PC-3 (cell line): ENCODE measurements at regions not wholly inside any gene's neighbourhood (a gene's known extent, or its start where the extent isn't known, plus 50 kb on each side); places are given as distances from the start of the nearest gene placed in this dataset.

Experiments used
- ATAC-seq: fragments of 200-7000 bp; cut with Tn5 transposase; 2 replicates; pipeline ENCODE4 v1.9.1; 2020; ENCODE audit warnings: mild to moderate bottlenecking, moderate library complexity
- BruUV-seq: library from RNA; stranded (reverse); fragments of 400-500 nt; replicated peaks from 2 replicates; lab custom pipeline; 2021; lab: Mats Ljungman, UMichigan
- CTCF ChIA-PET: fragments of 300-600 bp; sonication (Branson Sonifier 250); formaldehyde crosslinking; loops from one replicate; lab custom pipeline; 2022; ENCODE audit warnings: antibody characterized with exemption; lab: Charles Lee
- POLR2A ChIA-PET: fragments of 300-600 bp; sonication (Branson Sonifier 250); formaldehyde crosslinking; loops from one replicate; lab custom pipeline; 2022; ENCODE audit warnings: antibody characterized with exemption; ENCODE audit not compliant: unreplicated experiment; lab: Charles Lee
- DNase-seq: peaks from one replicate; pipeline ENCODE4 v3.0.0-alpha.2; 2015
- H2AFZ ChIP-seq: fragments of 300-600 bp; sonication (generic); 2 replicates; pipeline ENCODE4 v1.6.0; 2016; ENCODE audit warnings: antibody characterized with exemption, low read length
- H3F3A ChIP-seq: fragments of 300-600 bp; sonication (generic); one replicate; pipeline ENCODE4 v1.6.0; 2017; ENCODE audit warnings: antibody characterized with exemption, low read length, control low read depth, mild to moderate bottlenecking; ENCODE audit not compliant: unreplicated experiment
- H3K27ac ChIP-seq: fragments of 300-600 bp; sonication (generic); 2 replicates; pipeline ENCODE4 v1.5.1; 2016; ENCODE audit warnings: mild to moderate bottlenecking, low read length
- H3K27me3 ChIP-seq: fragments of 300-600 bp; sonication (generic); 2 replicates; pipeline ENCODE4 v1.6.1; 2016; ENCODE audit warnings: low read length, mixed read lengths
- H3K36me3 ChIP-seq: fragments of 300-600 bp; sonication (generic); 2 replicates; pipeline ENCODE4 v1.6.1; 2016; ENCODE audit warnings: low read depth, mixed run types, low read length, mixed read lengths
- H3K4me1 ChIP-seq: fragments of 300-600 bp; sonication (generic); 2 replicates; pipeline ENCODE4 v1.5.1; 2016; ENCODE audit warnings: low read length; ENCODE audit not compliant: insufficient read depth
- H3K4me2 ChIP-seq: fragments of 300-600 bp; sonication (generic); 2 replicates; pipeline ENCODE4 v1.6.0; 2016; ENCODE audit warnings: low read length
- H3K4me3 ChIP-seq: fragments of 300-600 bp; sonication (generic); 2 replicates; pipeline ENCODE4 v1.5.1; 2016; ENCODE audit warnings: mild to moderate bottlenecking, low read length, mixed read lengths
- H3K79me2 ChIP-seq: fragments of 300-600 bp; sonication (generic); 2 replicates; pipeline ENCODE4 v1.6.1; 2017; ENCODE audit warnings: low read length, mixed read lengths
- H3K9ac ChIP-seq: fragments of 300-600 bp; sonication (generic); 2 replicates; pipeline ENCODE4 v1.6.0; 2016; ENCODE audit warnings: mild to moderate bottlenecking, low read length
- H3K9me2 ChIP-seq: fragments of 300-600 bp; sonication (generic); replicated peaks from 2 replicates; pipeline ENCODE4 v1.6.1; 2016; ENCODE audit warnings: mixed run types, low read length, mixed read lengths
- H3K9me3 ChIP-seq: fragments of 300-600 bp; sonication (generic); 2 replicates; pipeline ENCODE4 v1.6.1; 2016; ENCODE audit warnings: low read length, mixed read lengths
- H4K20me1 ChIP-seq: fragments of 300-600 bp; sonication (generic); 2 replicates; pipeline ENCODE4 v1.6.1; 2016; ENCODE audit warnings: low read length, mixed read lengths
- CTCF ChIP-seq: fragments of 300-600 bp; sonication (generic); conservative IDR thresholded peaks from 2 replicates; pipeline ENCODE4 v1.5.1; 2017; ENCODE audit warnings: antibody characterized with exemption, low read depth, mild to moderate bottlenecking, low read length
- EZH2 ChIP-seq: fragments of 300-600 bp; sonication (generic); IDR thresholded peaks from one replicate; pipeline ENCODE4 v1.6.1; 2017; ENCODE audit warnings: antibody characterized with exemption, mild to moderate bottlenecking, low read length; ENCODE audit not compliant: unreplicated experiment
- EZH2phosphoT487 ChIP-seq: fragments of 300-600 bp; sonication (generic); IDR thresholded peaks from 2 replicates; pipeline ENCODE4 v1.6.1; 2018; ENCODE audit warnings: mild to moderate bottlenecking, antibody characterized with exemption, low read length, borderline replicate concordance
- intact Hi-C: fragments of 100-400 bp; cut with micrococcal nuclease; formaldehyde crosslinking; loops from 2 replicates; pipeline ENCODE4 v1.9.0; 2023

GRCh38 chr6:119602215-119603178 lies 252.9 kb upstream of the MAN1A1 start:
- DNase-seq (peak; percentile 55), ATAC-seq (peak; percentile 46; the same call in 1 of the 2 replicates)
- POLR2A ChIA-PET: no interaction called here
- no peak for TF ChIP-seq EZH2phosphoT487
- no TSS peak for BruUV-seq
- Histone ChIP-seq H3K79me2 (no peaks in the 10 kb centered on the region), H3K27ac (peak overlapping the region; percentile 44), H2AFZ (0 out of 2 replicates have a peak overlapping the region, but pooled peaks have one; percentile 1), H3K4me2 (no peak overlapping the region), H3K4me1 (peaks cover 16% of the 10 kb centered on the region), H3K9me3 (no peaks in the 10 kb centered on the region), H3F3A (no peaks in the 10 kb centered on the region), H3K36me3 (no peaks in the 10 kb centered on the region), H3K27me3 (no peaks in the 10 kb centered on the region), H3K9me2 (no peaks in the 10 kb centered on the region), H3K4me3 (no peak overlapping the region), H4K20me1 (no peaks in the 10 kb centered on the region), H3K9ac (no peak overlapping the region; the same call in 1 of the 2 replicates)
- CTCF ChIA-PET: no interaction called here
- intact Hi-C loops: loop anchor here (1.0 kb wide), 1 partner anchor 61 kb away; no protein-coding TSS in a partner anchor

DNA sequence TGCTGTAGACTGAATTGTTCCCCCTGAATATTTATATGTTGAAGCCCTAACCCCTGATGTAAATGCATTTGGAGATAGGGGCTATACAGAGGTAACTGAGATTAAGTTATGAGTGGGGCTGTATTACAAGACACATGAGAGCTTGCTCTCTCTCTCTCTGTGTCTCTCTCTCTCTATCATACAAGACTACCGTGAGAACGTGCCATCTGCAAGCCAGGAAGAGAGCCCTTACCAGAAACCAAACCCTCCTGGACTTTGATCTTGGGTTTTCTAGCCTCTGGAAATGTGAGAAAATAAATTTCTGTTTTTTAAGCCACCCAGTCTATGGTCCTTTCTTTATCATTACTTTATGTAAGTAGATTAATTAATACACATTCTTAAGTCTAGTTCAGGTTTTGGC lies 249.3 kb upstream of the MAN1A1 start:
- Histone ChIP-seq H3K9me3 (no peaks in the 10 kb centered on the region), H3K27me3 (no peaks in the 10 kb centered on the region), H3F3A (no peaks in the 10 kb centered on the region), H2AFZ (no peak overlapping the region), H3K9me2 (no peaks in the 10 kb centered on the region), H3K36me3 (no peaks in the 10 kb centered on the region), H3K4me2 (no peak overlapping the region), H3K27ac (no peak overlapping the region), H3K9ac (no peak overlapping the region), H3K4me1 (peaks cover 16% of the 10 kb centered on the region), H3K4me3 (no peak overlapping the region), H4K20me1 (no peaks in the 10 kb centered on the region), H3K79me2 (no peaks in the 10 kb centered on the region)
- CTCF ChIA-PET: no interaction called here
- TF ChIP-seq EZH2phosphoT487: no peak
- TF ChIP-seq CTCF: no peak
- TF ChIP-seq EZH2: no peak
- BruUV-seq: no TSS peak
- intact Hi-C loops: no loop called here
- POLR2A ChIA-PET: no interaction called here
- DNase-seq (no peak), ATAC-seq (no peak)

- ATAC-seq (peak; percentile 24; the same call in 1 of the 2 replicates), DNase-seq (peak; percentile 72)
- Histone ChIP-seq H3K27ac (no peak overlapping the region), H3K9me3 (no peaks in the 10 kb centered on the region), H3K4me1 (0 out of 2 replicates have a peak, but pooled peaks cover 6% of the 10 kb centered on the region), H3K36me3 (no peaks in the 10 kb centered on the region), H2AFZ (no peak overlapping the region), H4K20me1 (no peaks in the 10 kb centered on the region), H3K27me3 (no peaks in the 10 kb centered on the region), H3K79me2 (no peaks in the 10 kb centered on the region), H3K9me2 (no peaks in the 10 kb centered on the region), H3F3A (no peaks in the 10 kb centered on the region), H3K4me2 (no peak overlapping the region), H3K9ac (no peak overlapping the region), H3K4me3 (no peak overlapping the region)
- intact Hi-C loops: no loop called here
- no TSS peak for BruUV-seq
- ChIA-PET CTCF (interaction anchor here (0.7 kb wide), 1 partner anchor 118 kb away, joined by 3 read pairs; no protein-coding TSS in a partner anchor), POLR2A (no interaction called here)
- TF ChIP-seq EZH2: no peak
- no peak for TF ChIP-seq EZH2phosphoT487
- no peak for TF ChIP-seq CTCF
Measured at GRCh38 chr6:119594907-119595306, 245.3 kb upstream of the MAN1A1 start.
